ENCODE measurements at regions not wholly inside any gene's neighbourhood (a gene's known extent, or its start where the extent isn't known, plus 50 kb on each side); places are given as distances from the start of the nearest gene placed in this dataset.

DNA sequence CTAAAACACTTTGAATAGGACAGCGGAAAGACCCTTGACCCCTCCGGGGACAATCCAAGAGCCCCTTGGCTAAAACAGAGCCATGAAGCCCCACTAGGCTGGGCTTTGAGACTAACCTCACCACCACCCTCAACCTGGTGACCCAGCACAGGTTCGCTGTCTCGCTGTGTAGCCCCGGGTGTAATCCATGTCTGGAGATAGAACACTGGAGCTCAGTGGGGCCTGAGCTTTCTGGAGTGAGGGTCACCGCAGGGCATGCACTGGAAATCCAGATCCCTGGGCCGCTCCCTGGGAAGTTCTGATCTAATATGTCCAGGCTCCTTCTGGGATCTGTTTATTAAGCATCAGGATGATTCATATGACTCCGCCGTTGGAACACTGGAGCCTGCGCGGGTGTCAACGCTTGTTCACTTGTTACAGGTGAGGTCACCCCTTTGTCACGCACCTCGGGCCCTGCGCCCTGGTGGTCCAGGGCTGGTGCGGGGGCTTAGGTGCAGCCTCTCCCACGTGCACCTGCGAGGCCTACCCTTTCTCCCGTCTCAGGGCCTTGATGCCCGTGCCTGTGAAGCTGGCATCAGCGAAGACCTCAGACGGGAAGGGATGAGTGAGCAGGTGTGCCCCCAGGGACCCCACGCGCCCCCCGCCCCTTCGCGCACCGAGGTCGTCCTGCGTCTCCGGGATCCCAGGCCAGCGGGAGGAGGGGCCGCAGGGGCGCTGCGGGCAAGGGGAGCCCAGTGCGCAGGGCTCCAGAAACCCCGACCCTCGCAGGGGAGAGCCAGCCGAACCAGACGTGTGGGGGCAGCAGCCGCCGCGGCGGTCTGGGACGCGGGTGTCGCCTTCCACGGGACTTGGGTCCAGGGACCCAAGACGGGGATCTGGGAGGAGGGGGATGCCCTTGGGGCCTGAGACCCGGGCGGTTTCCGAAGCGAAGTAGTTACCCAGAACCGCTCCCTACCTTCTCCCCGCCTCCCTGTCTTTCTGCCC lies 224.1 kb upstream of the FOXF1 start:
- DNase-seq (ENCODE audit: low read depth), result no peak
- TF ChIP-seq, protein P1, sequence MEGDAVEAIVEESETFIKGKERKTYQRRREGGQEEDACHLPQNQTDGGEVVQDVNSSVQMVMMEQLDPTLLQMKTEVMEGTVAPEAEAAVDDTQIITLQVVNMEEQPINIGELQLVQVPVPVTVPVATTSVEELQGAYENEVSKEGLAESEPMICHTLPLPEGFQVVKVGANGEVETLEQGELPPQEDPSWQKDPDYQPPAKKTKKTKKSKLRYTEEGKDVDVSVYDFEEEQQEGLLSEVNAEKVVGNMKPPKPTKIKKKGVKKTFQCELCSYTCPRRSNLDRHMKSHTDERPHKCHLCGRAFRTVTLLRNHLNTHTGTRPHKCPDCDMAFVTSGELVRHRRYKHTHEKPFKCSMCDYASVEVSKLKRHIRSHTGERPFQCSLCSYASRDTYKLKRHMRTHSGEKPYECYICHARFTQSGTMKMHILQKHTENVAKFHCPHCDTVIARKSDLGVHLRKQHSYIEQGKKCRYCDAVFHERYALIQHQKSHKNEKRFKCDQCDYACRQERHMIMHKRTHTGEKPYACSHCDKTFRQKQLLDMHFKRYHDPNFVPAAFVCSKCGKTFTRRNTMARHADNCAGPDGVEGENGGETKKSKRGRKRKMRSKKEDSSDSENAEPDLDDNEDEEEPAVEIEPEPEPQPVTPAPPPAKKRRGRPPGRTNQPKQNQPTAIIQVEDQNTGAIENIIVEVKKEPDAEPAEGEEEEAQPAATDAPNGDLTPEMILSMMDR (IDR thresholded peaks at IDR 0.05; ENCODE audit: insufficient read depth, low read depth, low read length), result no peak

DNA sequence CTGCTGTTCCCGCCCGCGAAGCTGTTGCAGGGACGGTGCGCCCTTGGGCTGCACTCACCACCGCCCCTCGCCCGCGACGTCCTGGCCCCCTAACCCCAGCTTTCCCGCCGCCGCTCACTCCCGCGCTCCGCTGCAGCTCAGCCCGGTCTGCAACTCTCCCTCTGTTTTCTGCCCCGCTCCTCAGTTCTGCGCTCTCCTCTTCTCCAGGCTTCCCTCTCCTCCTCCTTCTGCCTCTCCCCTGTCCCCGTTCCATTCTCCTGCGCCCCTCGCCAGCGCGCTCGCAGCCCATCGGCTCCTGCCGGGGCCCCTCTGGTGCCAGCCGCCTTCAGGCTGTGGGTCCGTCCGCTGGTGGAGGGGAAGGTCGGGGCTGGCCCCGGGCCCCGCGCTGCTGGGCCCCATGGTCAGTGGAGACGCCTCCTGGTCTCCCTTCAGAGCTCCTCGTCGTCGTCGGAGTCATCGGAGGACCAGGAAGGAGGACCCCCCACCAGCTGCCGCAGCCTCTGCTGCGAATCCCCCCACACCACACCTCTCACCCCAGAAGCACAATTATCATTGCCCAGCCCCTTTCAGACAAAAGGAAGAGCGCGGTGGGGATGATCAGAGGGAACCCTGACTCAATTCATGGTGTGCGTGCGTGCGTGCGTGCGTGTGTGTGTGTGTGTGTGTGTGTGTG lies 223.2 kb upstream of the FOXF1 start:
- no peak for DNase-seq (ENCODE audit: low read depth)
- peak overlapping the region; percentile 9 for H3K4me3 ChIP-seq (ENCODE audit: low read depth, low read length)
- TF ChIP-seq, protein P1 (IDR thresholded peaks at IDR 0.05; ENCODE audit: insufficient read depth, low read depth, low read length), result no peak

More for the DNA sequence above, 224.1 kb upstream of the FOXF1 start:
- no peak overlapping the region for H3K4me3 ChIP-seq (ENCODE audit: low read depth, low read length)

DNA sequence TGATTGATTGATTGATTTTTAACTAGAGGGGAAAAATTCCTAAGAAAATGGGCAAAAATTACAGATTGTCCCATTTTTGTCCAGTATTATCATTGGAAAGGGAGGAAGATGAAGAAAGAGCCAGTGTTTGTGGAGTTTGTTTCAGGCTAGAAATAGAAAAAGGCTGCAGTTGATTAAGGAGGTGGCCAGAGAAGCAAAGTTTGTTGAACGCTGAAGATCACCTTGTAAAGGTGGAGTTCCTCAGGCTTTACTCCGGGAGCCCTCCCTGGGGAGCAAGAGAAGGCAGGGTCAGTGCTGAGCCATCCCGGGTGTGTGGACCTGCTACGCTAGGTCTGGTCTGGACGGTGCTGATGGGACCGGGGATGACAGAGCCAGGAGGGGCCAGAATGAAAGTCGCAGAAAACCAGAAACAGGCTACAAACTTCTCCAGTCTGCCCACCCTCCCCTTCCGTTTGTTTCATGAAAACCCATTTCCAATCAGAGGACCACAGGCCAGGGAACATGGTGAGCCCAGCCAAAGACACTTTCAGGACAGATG lies 222.6 kb upstream of the FOXF1 start:
- TF ChIP-seq, protein P1 (IDR thresholded peaks at IDR 0.05; ENCODE audit: insufficient read depth, low read depth, low read length), result no peak
- no peak for DNase-seq (ENCODE audit: low read depth)
- H3K4me3 ChIP-seq (ENCODE audit: low read depth, low read length), result no peak overlapping the region

DNA sequence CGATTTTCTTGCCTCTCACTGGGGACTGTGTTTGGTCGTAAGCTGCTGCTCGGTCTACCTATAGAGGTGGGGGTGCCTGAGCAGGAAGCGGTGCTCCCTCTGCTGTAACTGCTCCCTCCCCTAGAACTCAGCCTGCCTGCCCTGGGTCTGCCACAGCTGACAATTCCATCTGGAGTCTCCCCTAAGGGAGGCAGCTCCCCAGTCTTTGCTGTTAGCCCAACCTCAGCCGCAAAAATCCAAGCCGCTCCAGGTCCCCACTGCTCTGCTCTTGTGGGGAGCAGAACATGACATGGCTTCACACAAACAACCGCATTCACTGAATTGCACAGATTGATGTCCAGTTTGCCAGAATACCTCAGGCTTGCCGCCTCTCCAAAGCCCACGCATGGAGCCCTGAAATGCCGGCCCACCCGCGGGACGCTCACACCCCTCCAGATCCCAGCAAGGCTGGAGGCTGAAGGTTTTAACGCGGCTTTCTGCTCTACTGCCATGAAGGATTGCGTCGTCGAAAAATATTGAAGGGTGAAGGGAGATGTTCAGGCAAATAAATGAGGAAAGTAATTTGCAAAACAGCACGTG lies 221.5 kb upstream of the FOXF1 start:
- no peak for DNase-seq (ENCODE audit: low read depth)
- no peak overlapping the region for H3K4me3 ChIP-seq (ENCODE audit: low read depth, low read length)
- TF ChIP-seq, protein P1 (IDR thresholded peaks at IDR 0.05; ENCODE audit: insufficient read depth, low read depth, low read length), result no peak

DNA sequence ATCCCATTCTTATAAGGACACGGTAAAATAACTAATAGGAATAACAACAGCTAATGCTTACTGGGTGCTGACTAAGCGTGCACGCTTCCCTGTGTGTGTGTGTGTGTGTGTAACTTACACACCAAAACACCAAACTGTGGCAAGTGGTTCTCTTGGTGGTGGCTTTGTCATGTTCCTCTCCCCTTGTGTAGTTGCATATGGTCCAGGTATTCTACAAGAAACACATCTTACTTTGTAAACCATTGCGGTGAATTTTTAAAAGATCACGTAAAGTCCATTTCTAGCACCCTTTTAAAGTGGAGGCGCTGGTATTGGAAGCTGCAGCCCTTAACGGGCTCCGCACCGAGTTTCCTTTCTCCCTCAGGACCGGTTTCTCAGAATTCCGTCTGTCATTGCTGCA lies 221.0 kb upstream of the FOXF1 start:
- DNase-seq (ENCODE audit: low read depth), result no peak
- H3K4me3 ChIP-seq (ENCODE audit: low read depth, low read length), result no peak overlapping the region
- TF ChIP-seq, protein P1 (IDR thresholded peaks at IDR 0.05; ENCODE audit: insufficient read depth, low read depth, low read length), result no peak

DNA sequence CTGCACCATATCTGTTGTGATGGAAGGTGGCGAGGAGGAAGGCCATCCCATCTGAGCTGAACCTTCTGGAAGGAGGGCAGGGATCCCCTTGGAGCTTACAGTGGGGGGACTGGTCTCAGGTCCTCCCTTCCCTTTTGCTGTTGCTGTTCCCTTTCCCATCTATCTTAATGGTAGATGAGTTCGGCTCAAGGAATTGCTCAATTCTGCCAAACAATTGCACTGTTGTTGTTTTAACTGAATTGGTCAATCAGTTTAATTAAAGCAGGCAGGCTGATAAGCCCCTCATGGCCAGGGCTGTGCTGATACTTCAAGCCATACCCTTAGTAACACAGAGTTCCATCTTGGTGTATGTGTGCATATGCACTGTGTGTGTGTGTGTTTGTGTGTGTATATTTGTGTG lies 220.4 kb upstream of the FOXF1 start:
- H3K4me3 ChIP-seq (ENCODE audit: low read depth, low read length), result no peak overlapping the region
- DNase-seq (ENCODE audit: low read depth), result no peak
- TF ChIP-seq, protein P1 (IDR thresholded peaks at IDR 0.05; ENCODE audit: insufficient read depth, low read depth, low read length), result no peak

All from fibroblast of villous mesenchyme (primary cell).